ENCODE measurements at regions not wholly inside any gene's neighbourhood (a gene's known extent, or its start where the extent isn't known, plus 50 kb on each side); places are given as distances from the start of the nearest gene placed in this dataset.
"Not testable (repeated sequence)": the region's sequence is repeated elsewhere in the genome, so short reads cannot be mapped to it uniquely, and the experiment has no call there.

GRCh38 chr1:83218036-83218716 lies 780.8 kb downstream of the TTLL7 start:
- 74 to 80% (median 75%) methylated on average over 5 of the region's 5 CpGs for WGBS, 3 donors
- intact Hi-C loops (cut with DNase I); DNase-seq; H3K9me3 ChIP-seq; H3K4me3 ChIP-seq; H3K27me3 ChIP-seq; H3K4me1 ChIP-seq (ENCODE audit: insufficient read depth); H3K36me3 ChIP-seq; H3K27ac ChIP-seq: not testable (repeated sequence)

GRCh38 chr1:83214317-83214716 lies 784.6 kb downstream of the TTLL7 start:
- H3K27me3 ChIP-seq; H3K4me1 ChIP-seq (ENCODE audit: insufficient read depth); H3K4me3 ChIP-seq; DNase-seq; H3K36me3 ChIP-seq; intact Hi-C loops (cut with DNase I); H3K27ac ChIP-seq; H3K9me3 ChIP-seq: not testable (repeated sequence)

GRCh38 chr1:83213648-83214047 lies 785.3 kb downstream of the TTLL7 start:
- WGBS, 3 donors, result 86 to 100% (median 93%) methylated on average over 3 of the region's 3 CpGs

GRCh38 chr1:83212033-83212432 lies 786.9 kb downstream of the TTLL7 start:
- H3K4me1 ChIP-seq (ENCODE audit: insufficient read depth); H3K9me3 ChIP-seq; intact Hi-C loops (cut with DNase I); H3K27ac ChIP-seq; H3K4me3 ChIP-seq; H3K27me3 ChIP-seq; H3K36me3 ChIP-seq; DNase-seq: not testable (repeated sequence)

More at GRCh38 chr1:83213648-83214047, 785.3 kb downstream of the TTLL7 start:
- H3K27me3 ChIP-seq; H3K36me3 ChIP-seq; H3K4me3 ChIP-seq; H3K4me1 ChIP-seq (ENCODE audit: insufficient read depth); intact Hi-C loops (cut with DNase I); H3K27ac ChIP-seq; H3K9me3 ChIP-seq; DNase-seq: not testable (repeated sequence)

- H3K9me3 ChIP-seq; H3K27ac ChIP-seq; H3K4me3 ChIP-seq; H3K4me1 ChIP-seq (ENCODE audit: insufficient read depth); H3K36me3 ChIP-seq; H3K27me3 ChIP-seq; intact Hi-C loops (cut with DNase I); DNase-seq: not testable (repeated sequence)
- WGBS, 3 donors, result 95 to 96% (median 95%) methylated on average over 4 of the region's 4 CpGs
Measured at GRCh38 chr1:83208540-83208939, 790.4 kb downstream of the TTLL7 start.

GRCh38 chr1:83194610-83195009 lies 804.3 kb downstream of the TTLL7 start:
- DNase-seq; H3K4me3 ChIP-seq; H3K27ac ChIP-seq; intact Hi-C loops (cut with DNase I); H3K9me3 ChIP-seq; H3K36me3 ChIP-seq; H3K27me3 ChIP-seq; H3K4me1 ChIP-seq (ENCODE audit: insufficient read depth): not testable (repeated sequence)
- 65 to 78% (median 68%) methylated on average over 1 of the region's 1 CpG for WGBS, 3 donors

GRCh38 chr1:83182033-83182728 lies 816.8 kb downstream of the TTLL7 start:
- H3K36me3 ChIP-seq; H3K4me1 ChIP-seq (ENCODE audit: insufficient read depth); H3K27ac ChIP-seq; H3K27me3 ChIP-seq; intact Hi-C loops (cut with DNase I); H3K4me3 ChIP-seq; H3K9me3 ChIP-seq; DNase-seq: not testable (repeated sequence)
- WGBS, 3 donors, result 85 to 93% (median 86%) methylated on average over 25 to 26 of the region's 26 CpGs

- 24 to 53% (median 29%) methylated on average over 3 of the region's 3 CpGs for WGBS, 3 donors
- DNase-seq; H3K4me3 ChIP-seq; intact Hi-C loops (cut with DNase I); H3K4me1 ChIP-seq (ENCODE audit: insufficient read depth); H3K27me3 ChIP-seq; H3K9me3 ChIP-seq; H3K27ac ChIP-seq; H3K36me3 ChIP-seq: not testable (repeated sequence)
Measured at GRCh38 chr1:83180621-83181020, 818.3 kb downstream of the TTLL7 start.

- WGBS, 3 donors, result 86 to 93% (median 89%) methylated on average over 8 to 9 of the region's 9 CpGs
- H3K4me1 ChIP-seq (ENCODE audit: insufficient read depth); H3K4me3 ChIP-seq; H3K27me3 ChIP-seq; intact Hi-C loops (cut with DNase I); H3K36me3 ChIP-seq; H3K27ac ChIP-seq; H3K9me3 ChIP-seq; DNase-seq: not testable (repeated sequence)
Measured at GRCh38 chr1:83167634-83168033, 831.3 kb downstream of the TTLL7 start.

- DNase-seq; H3K9me3 ChIP-seq; H3K27ac ChIP-seq; H3K36me3 ChIP-seq; H3K4me1 ChIP-seq (ENCODE audit: insufficient read depth); intact Hi-C loops (cut with DNase I); H3K4me3 ChIP-seq; H3K27me3 ChIP-seq: not testable (repeated sequence)
- 86 to 97% (median 91%) methylated on average over 3 of the region's 3 CpGs for WGBS, 3 donors
Measured at GRCh38 chr1:83163879-83164475, 835.0 kb downstream of the TTLL7 start.

GRCh38 chr1:83158924-83159323 lies 840.0 kb downstream of the TTLL7 start:
- H3K4me3 ChIP-seq; H3K27me3 ChIP-seq; DNase-seq; H3K27ac ChIP-seq; H3K36me3 ChIP-seq; H3K4me1 ChIP-seq (ENCODE audit: insufficient read depth); intact Hi-C loops (cut with DNase I); H3K9me3 ChIP-seq: not testable (repeated sequence)
- WGBS, 3 donors, result no CpG with 5 or more reads among the region's 1 CpG

GRCh38 chr1:83154306-83154705 lies 844.6 kb downstream of the TTLL7 start:
- DNase-seq; H3K27ac ChIP-seq; H3K4me1 ChIP-seq (ENCODE audit: insufficient read depth); H3K36me3 ChIP-seq; H3K4me3 ChIP-seq; intact Hi-C loops (cut with DNase I); H3K9me3 ChIP-seq; H3K27me3 ChIP-seq: not testable (repeated sequence)
- WGBS, 3 donors, result 82 to 85% (median 84%) methylated on average over 1 of the region's 1 CpG
